Kidney epithelial cell (primary cell): ENCODE measurements at regions not wholly inside any gene's neighbourhood (a gene's known extent, or its start where the extent isn't known, plus 50 kb on each side); places are given as distances from the start of the nearest gene placed in this dataset.

ENCODE experiments used
- DNase-seq: peaks from one replicate; pipeline ENCODE4 v3.0.0-alpha.2; 2010; ENCODE audit warnings: low read depth
- H3K27me3 ChIP-seq: 2 replicates; pipeline ENCODE4 v1.6.0; 2011; ENCODE audit warnings: low read length; ENCODE audit not compliant: control insufficient read depth, insufficient read depth
- H3K36me3 ChIP-seq: 2 replicates; pipeline ENCODE4 v1.5.1; 2011; ENCODE audit warnings: low read length; ENCODE audit not compliant: control insufficient read depth, insufficient read depth
- H3K4me3 ChIP-seq: 2 replicates; pipeline ENCODE4 v1.5.1; 2011; ENCODE audit warnings: low read depth, mild to moderate bottlenecking, control low read depth, low read length
- CTCF ChIP-seq: IDR thresholded peaks from 2 replicates; pipeline ENCODE4 v1.5.1; 2011; ENCODE audit warnings: mild to moderate bottlenecking, moderate library complexity, low read length, control low read depth, inconsistent platforms; ENCODE audit not compliant: insufficient read depth, poor library complexity, severe bottlenecking

- Histone ChIP-seq H3K27me3 (no peaks in the 10 kb centered on the region), H3K36me3 (no peaks in the 10 kb centered on the region), H3K4me3 (peak overlapping the region; percentile 28)
- TF ChIP-seq CTCF, result no peak
- DNase-seq, result peak; percentile 32
Measured at GRCh38 chr6:144659202-144660182, 374.4 kb downstream of the UTRN start.

- DNase-seq, result no peak
- H3K27me3 ChIP-seq, result no peaks in the 10 kb centered on the region
- H3K4me3 ChIP-seq, result peak overlapping the region; percentile 28
- no peak for TF ChIP-seq CTCF
- H3K36me3 ChIP-seq, result no peaks in the 10 kb centered on the region
Measured at GRCh38 chr6:144660561-144661115, 375.5 kb downstream of the UTRN start.

- peak overlapping the region; percentile 28 for H3K4me3 ChIP-seq
- peak; percentile 14 for DNase-seq
- TF ChIP-seq CTCF, result no peak
- no peaks in the 10 kb centered on the region for H3K36me3 ChIP-seq
- H3K27me3 ChIP-seq, result no peaks in the 10 kb centered on the region
Measured at GRCh38 chr6:144661116-144661806, 376.1 kb downstream of the UTRN start.

- no peaks in the 10 kb centered on the region for H3K36me3 ChIP-seq
- no peak for TF ChIP-seq CTCF
- no peaks in the 10 kb centered on the region for H3K27me3 ChIP-seq
- no peak for DNase-seq
- no peak overlapping the region for H3K4me3 ChIP-seq
Measured at GRCh38 chr6:144662812-144663365, 377.8 kb downstream of the UTRN start.

GRCh38 chr6:144664281-144664680, 379.1 kb downstream of the UTRN start:
- DNase-seq, result no peak
- Histone ChIP-seq H3K36me3 (no peaks in the 10 kb centered on the region), H3K4me3 (no peak overlapping the region), H3K27me3 (no peaks in the 10 kb centered on the region)
- TF ChIP-seq CTCF, result no peak
